ENCODE measurements at regions not wholly inside any gene's neighbourhood (a gene's known extent, or its start where the extent isn't known, plus 50 kb on each side); places are given as distances from the start of the nearest gene placed in this dataset.

GRCh38 chr1:212498283-212499040 lies 65.7 kb downstream of the NENF start:
- Histone ChIP-seq H3K4me1 (ENCODE audit: control insufficient read depth, extremely low read depth, insufficient read depth, low read length) (no peaks in the 10 kb centered on the region), H3K36me3 (ENCODE audit: control insufficient read depth, insufficient read depth, low read length) (no peaks in the 10 kb centered on the region), H3K27me3 (ENCODE audit: control insufficient read depth, insufficient read depth, low read length) (peaks cover 7% of the 10 kb centered on the region), H3K9me3 (ENCODE audit: control insufficient read depth, insufficient read depth, low read depth, low read length) (no peaks in the 10 kb centered on the region), H4K20me1 (ENCODE audit: control insufficient read depth, extremely low read depth, insufficient read depth, low read length) (no peaks in the 10 kb centered on the region), H3K27ac (ENCODE audit: insufficient read depth, low read length) (no peak overlapping the region), H3K4me2 (ENCODE audit: extremely low read depth, insufficient read depth, low read length) (no peak overlapping the region), H3K9ac (ENCODE audit: insufficient read depth, low read length) (no peak overlapping the region), H2AFZ (ENCODE audit: low read length) (no peak overlapping the region), H3K4me3 (replicated peaks in 1 of 4; ENCODE audit: control extremely low read depth in 1 of 4, insufficient read depth in 1 of 4, low read depth in 3 of 4, low read length in 4 of 4) (no peak overlapping the region), H3K79me2 (ENCODE audit: control insufficient read depth, insufficient read depth, low read length) (no peaks in the 10 kb centered on the region)
- no peak for TF ChIP-seq CTCF (conservative IDR thresholded peaks at IDR 0.05 in 1 of 2, IDR thresholded peaks at IDR 0.05 in 1 of 2; ENCODE audit: low read depth in 1 of 2, low read length in 2 of 2)
- peak; percentile 85 to 96 for DNase-seq (ENCODE audit: low read depth in 2 of 2)

GRCh38 chr1:212500351-212500750 lies 67.6 kb downstream of the NENF start:
- Histone ChIP-seq H3K4me1 (ENCODE audit: control insufficient read depth, extremely low read depth, insufficient read depth, low read length) (no peaks in the 10 kb centered on the region), H4K20me1 (ENCODE audit: control insufficient read depth, extremely low read depth, insufficient read depth, low read length) (no peaks in the 10 kb centered on the region), H3K4me3 (replicated peaks in 1 of 4; ENCODE audit: control extremely low read depth in 1 of 4, insufficient read depth in 1 of 4, low read depth in 3 of 4, low read length in 4 of 4) (no peak overlapping the region), H3K9me3 (ENCODE audit: control insufficient read depth, insufficient read depth, low read depth, low read length) (no peaks in the 10 kb centered on the region), H3K9ac (ENCODE audit: insufficient read depth, low read length) (no peak overlapping the region), H3K27ac (ENCODE audit: insufficient read depth, low read length) (no peak overlapping the region), H3K4me2 (ENCODE audit: extremely low read depth, insufficient read depth, low read length) (no peak overlapping the region), H2AFZ (ENCODE audit: low read length) (no peak overlapping the region), H3K36me3 (ENCODE audit: control insufficient read depth, insufficient read depth, low read length) (no peaks in the 10 kb centered on the region), H3K79me2 (ENCODE audit: control insufficient read depth, insufficient read depth, low read length) (no peaks in the 10 kb centered on the region), H3K27me3 (ENCODE audit: control insufficient read depth, insufficient read depth, low read length) (peaks cover 5% of the 10 kb centered on the region)
- TF ChIP-seq EZH2 (IDR thresholded peaks at IDR 0.05; ENCODE audit: low read length, missing control alignments): no peak
- no peak for TF ChIP-seq CTCF (conservative IDR thresholded peaks at IDR 0.05 in 1 of 2, IDR thresholded peaks at IDR 0.05 in 1 of 2; ENCODE audit: low read depth in 1 of 2, low read length in 2 of 2)
- DNase-seq (ENCODE audit: low read depth in 2 of 2): no peak

DNA sequence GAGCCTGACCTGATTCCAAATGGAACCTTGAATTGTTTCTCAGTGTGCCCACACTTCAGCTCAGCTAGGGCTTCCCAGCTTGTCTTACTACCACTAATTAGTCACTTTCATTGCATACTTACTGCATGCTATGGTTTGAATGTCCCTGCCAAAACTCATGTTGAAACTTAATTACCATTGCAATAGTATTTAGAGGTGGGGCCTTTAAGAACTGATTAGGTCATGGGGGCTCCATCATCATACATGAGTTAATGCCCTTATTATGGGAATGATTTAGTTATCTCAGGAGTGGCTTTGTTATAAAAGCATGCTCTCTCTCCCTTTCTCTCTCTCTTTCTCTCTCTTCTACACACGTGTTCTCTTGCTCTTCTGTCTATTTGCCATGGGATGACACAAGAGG lies 68.3 kb downstream of the NENF start:
- H3K27ac ChIP-seq (ENCODE audit: insufficient read depth, low read length): no peak overlapping the region
- no peaks in the 10 kb centered on the region for H3K36me3 ChIP-seq (ENCODE audit: control insufficient read depth, insufficient read depth, low read length)
- no peak overlapping the region for H3K9ac ChIP-seq (ENCODE audit: insufficient read depth, low read length)
- no peak overlapping the region for H3K4me3 ChIP-seq (replicated peaks in 1 of 4; ENCODE audit: control extremely low read depth in 1 of 4, insufficient read depth in 1 of 4, low read depth in 3 of 4, low read length in 4 of 4)
- H3K4me2 ChIP-seq (ENCODE audit: extremely low read depth, insufficient read depth, low read length): no peak overlapping the region
- H2AFZ ChIP-seq (ENCODE audit: low read length): no peak overlapping the region
- no peaks in the 10 kb centered on the region for H3K9me3 ChIP-seq (ENCODE audit: control insufficient read depth, insufficient read depth, low read depth, low read length)
- H3K4me1 ChIP-seq (ENCODE audit: control insufficient read depth, extremely low read depth, insufficient read depth, low read length): no peaks in the 10 kb centered on the region
- peaks cover 5% of the 10 kb centered on the region for H3K27me3 ChIP-seq (ENCODE audit: control insufficient read depth, insufficient read depth, low read length)
- no peaks in the 10 kb centered on the region for H4K20me1 ChIP-seq (ENCODE audit: control insufficient read depth, extremely low read depth, insufficient read depth, low read length)
- TF ChIP-seq CTCF (conservative IDR thresholded peaks at IDR 0.05 in 1 of 2, IDR thresholded peaks at IDR 0.05 in 1 of 2; ENCODE audit: low read depth in 1 of 2, low read length in 2 of 2) (no peak), EZH2 (IDR thresholded peaks at IDR 0.05; ENCODE audit: low read length, missing control alignments) (no peak)
- H3K79me2 ChIP-seq (ENCODE audit: control insufficient read depth, insufficient read depth, low read length): no peaks in the 10 kb centered on the region
- DNase-seq (ENCODE audit: low read depth in 2 of 2): peak; percentile 20 to 40

All from fibroblast of lung (primary cell).